Cardiac septum (tissue), 1 donor: ENCODE measurements at regions not wholly inside any gene's neighbourhood (a gene's known extent, or its start where the extent isn't known, plus 50 kb on each side); places are given as distances from the start of the nearest gene placed in this dataset.
"Not testable (repeated sequence)": the region's sequence is repeated elsewhere in the genome, so short reads cannot be mapped to it uniquely, and the experiment has no call there.

ENCODE experiments used
- DNase-seq: peaks from one replicate; pipeline ENCODE4 v3.0.0-alpha.2; 2020; ENCODE audit warnings: low spot score
- intact Hi-C: fragments of 100-400 bp; cut with DNase I; formaldehyde crosslinking; loops from one replicate; pipeline ENCODE4 v1.14.0; 2022
- donor health status: DM: no; HTN: no; CAD: no.

DNA sequence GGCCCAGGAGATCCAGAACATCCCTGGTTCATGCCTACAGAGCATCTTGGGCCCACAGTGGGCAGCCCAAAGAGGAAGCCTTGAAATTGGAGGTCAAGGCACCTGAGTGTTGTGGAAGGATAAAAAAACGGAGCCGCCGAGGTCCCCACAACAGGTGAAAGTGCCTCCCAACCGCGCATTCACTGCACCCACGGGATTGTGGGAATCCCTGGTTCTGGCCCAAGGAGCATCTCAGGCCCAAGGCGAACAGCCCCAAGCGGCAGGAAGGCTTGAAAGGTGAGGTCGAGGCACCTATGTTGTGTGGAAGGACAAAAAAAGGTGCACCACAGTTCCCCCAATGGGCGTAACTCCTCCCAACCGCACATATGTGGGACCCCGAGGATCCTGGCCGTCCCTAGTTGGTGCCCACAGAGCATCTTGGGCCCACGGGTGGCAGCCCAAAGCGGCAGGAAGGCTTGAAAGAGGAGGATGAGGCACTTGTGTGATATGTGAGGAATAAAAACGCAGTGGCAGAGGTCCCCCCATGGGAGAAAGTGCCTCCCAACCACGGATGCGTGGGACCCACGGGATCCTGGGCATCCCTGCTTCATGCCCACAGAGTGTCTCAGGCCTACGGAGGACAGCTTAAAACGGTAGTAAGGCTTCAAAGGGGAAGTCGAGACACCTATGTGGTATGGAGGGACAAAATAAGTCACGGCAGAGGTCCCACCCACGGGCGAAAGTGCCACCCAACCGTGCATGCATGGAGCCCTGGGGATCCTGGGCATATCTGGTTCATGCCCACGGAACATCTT lies 583.9 kb downstream of the ALG10 start:
- intact Hi-C loops, result no loop called here
- peak; percentile 49 for DNase-seq

DNA sequence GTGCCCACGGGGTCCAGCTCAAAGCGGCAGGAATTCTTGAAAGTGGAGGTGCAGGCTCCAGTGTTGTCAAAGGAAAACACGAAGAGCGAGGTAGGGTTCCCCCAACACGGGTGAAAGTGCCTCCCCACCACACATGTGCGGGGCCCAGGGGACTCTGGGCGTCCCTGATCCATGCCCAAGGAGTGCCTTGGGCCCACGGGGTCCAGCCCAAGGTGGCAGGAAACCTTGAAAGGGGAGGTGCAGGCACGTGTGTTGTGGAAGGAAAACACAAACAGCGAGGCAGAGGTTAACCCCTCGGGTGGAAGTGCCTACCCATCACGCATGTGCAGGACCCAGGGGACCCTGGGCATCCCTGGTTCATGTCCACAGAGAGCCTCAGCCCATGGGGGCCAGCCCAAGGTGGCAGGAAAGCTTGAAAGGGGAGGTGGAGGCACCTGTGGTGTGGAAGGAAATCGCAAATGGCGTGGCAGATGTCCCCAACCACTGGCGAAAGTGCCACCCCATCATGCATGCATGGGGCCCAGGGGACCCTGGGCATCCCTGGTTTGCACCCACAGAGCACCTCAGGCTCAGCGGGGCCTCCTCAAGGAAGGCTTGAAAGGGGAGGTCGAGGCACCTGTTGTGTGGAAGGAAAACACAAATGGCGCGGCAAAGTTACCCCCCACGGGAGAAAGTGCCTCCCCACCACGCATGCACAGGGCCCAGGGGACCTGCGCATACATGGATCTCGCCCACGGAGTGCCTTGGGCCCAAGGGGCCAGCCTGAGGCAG lies 584.6 kb downstream of the ALG10 start:
- intact Hi-C loops, result no loop called here
- DNase-seq, result no peak

DNA sequence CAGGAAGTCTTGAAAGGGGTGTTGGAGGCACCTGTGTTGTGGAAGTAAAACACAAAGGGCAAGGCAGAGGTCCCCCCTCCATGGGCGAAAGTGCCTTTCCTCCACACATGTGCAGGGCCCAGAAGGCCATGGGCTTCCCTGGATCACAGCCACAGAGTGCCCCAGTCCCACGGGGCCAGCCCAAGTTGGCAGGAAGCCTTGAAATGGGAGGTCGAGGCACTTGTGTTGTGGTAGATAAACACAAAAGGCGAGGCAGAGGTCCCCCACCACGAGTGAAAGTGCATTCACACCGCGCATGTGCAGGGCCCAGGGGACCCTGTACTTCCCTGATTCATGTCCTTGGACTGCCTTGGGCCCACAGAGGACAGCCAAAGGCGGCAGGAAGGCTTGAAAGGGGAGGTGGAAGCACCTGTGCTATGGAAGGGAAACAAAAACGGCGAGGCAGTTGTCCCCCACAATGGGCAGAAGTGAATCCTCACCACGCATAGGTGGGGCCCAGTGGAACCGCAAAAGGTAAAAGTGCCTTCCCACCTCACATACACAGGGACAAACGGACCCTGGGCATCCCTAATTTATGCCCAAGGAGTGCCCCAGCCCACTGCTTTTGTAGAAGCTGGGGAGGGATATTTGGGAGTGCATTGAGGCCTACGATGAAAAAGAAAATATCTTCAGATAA lies 585.4 kb downstream of the ALG10 start:
- intact Hi-C loops, result no loop called here
- peak; percentile 72 for DNase-seq

DNA sequence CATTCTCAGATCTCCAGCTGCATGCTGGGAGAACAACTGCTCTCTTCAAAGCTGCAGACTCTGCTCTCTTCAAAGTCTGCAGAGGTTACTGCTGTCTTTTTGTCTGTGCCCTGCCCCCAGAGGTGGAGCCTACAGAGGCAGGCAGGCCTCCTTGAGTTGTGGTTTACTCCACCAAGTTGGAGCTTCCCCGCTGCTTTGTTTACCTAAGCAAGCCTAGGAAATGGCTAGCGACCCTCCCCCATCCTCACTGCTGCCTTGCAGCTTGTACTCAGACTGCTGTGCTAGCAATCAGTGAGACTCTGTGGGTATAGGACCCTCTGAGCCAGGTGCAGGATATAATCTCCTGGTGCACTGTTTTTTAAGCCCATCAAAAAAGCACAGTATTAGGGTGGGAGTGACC lies 591.7 kb downstream of the ALG10 start:
- DNase-seq, result peak; percentile 62
- intact Hi-C loops, result not testable (repeated sequence)

DNA sequence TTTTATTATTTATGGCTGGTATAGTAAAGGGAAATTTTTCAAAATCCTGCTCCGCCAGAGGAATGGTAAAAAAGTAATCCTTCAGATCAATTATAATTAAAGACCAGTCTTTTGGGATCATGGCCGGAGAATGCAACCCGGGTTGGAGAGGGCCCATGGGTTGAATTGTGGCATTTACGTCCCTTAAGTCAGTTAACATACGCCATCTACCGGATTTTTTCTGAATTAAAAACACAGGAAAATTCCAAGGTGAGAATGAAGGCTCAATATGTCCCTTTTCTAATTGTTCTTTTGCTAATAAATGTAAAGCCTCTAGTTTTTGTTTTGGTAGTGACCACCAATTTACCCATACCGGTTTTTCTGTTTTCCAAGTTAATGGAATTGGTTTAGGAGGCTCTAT lies 602.8 kb downstream of the ALG10 start:
- no peak for DNase-seq
- intact Hi-C loops, result loop anchor here (5.0 kb wide), 1 partner anchor 503 kb away; no protein-coding TSS in a partner anchor

DNA sequence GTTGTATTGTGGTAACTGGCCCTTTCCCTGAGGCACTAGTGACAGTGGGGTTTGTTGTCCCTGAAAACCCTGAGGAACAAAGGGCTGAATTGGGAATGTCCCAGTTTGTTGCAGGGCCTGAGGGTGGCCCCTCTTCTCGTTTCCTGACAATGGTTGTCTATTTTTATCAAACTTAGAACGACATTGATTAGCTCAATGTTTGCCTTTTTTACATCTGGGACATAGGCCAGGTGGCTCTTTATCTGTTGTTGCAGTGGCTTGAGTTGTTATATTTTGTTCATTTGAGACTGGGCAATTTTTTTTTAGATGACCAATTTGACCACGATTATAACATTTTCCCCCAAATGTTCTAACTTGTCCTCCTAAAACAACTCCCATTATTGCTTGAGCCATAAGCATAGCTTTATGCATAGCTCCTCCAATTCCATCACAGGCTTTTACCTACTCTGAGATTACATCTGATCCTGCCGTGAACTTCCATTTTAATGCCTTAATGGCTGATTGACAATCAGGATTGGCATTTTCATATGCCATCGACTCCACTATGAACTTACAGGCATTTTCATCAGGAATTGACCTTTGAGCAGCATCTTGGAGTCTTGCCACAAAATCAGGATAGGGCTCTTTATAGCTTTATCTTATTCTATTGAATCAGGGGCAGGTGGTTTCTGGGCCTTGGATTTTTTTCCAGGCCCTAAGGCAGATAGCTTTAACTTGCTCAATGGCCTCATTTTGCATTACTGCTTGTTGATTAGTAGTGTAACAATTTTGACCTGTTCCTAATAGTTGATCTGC lies 604.3 kb downstream of the ALG10 start:
- intact Hi-C loops, result loop anchor here (5.0 kb wide), 1 partner anchor 504 kb away; no protein-coding TSS in a partner anchor
- no peak for DNase-seq
